Stimulated activated CD4-positive, alpha-beta T cell treated with anti-CD3 and anti-CD28 coated beads, Interleukin-4, amount 100 ng/mL, for 1 hour (primary cell): ENCODE measurements at regions not wholly inside any gene's neighbourhood (a gene's known extent, or its start where the extent isn't known, plus 50 kb on each side); places are given as distances from the start of the nearest gene placed in this dataset.
"Not testable (repeated sequence)": the region's sequence is repeated elsewhere in the genome, so short reads cannot be mapped to it uniquely, and the experiment has no call there.

Experiments used
- DNase-seq: peaks from one replicate; pipeline ENCODE4 v3.0.0-alpha.2; 2020

DNA sequence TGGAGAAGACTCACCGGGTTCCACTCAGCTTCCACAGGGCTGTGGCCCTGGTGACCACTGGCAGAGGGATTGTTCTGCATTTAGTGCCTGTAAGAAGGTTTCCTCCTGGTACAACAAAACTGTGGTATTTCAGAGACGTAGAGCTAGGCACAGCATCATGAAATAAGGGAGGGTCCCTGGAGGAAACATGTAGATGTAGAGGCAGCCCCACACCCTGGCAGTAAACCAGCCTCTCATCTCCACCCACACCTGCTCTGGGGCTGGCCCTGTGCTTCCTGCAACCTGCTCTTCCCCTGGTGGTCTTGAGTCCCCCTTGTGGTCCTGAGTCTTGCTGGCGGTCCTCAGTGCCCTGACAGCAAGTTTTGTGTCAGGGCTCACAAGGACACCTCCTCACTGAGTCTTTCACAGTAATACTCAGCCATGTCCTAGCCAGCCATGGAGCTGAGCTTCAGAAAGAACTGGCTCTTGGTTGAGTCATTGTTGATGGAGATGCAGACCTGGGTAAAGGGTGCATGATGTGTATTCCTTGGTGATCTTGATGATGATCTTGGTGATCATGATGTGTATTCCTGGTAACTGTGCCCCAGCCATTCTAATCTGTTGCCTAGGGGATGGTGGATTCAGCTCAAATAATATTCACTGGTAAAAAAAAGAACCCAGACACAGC is 121.8 kb downstream of the OR4M2 start:
- DNase-seq = not testable (repeated sequence)

DNA sequence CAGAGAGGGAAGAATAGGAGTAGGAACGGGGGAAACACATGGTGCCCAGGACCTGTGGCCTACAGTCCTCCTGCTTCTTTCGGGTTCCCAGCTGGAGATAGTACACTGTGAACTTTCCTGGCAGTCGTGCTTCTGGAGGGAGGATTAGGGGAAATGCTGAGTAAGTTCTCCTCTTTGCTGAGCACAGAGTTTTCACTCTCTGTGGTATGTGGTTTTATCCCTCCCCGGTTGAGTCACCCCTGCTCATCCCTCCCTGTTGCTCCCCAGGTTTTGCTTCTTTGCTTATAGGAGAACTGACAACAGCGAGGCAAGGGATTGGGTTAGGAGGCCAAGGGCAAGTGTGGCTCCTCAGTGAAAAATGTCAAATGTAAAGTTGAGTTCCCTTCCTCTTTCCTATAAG is 122.9 kb downstream of the OR4M2 start:
- not testable (repeated sequence) for DNase-seq

- not testable (repeated sequence) for DNase-seq
Observed at GRCh38 chr15:22209086-22209485, 128.8 kb downstream of the OR4M2 start.

- DNase-seq = not testable (repeated sequence)
Observed at GRCh38 chr15:22222596-22222995, 142.3 kb downstream of the OR4M2 start.

- no peak for DNase-seq
Observed at GRCh38 chr15:22224241-22224671, 143.9 kb downstream of the OR4M2 start.

DNA sequence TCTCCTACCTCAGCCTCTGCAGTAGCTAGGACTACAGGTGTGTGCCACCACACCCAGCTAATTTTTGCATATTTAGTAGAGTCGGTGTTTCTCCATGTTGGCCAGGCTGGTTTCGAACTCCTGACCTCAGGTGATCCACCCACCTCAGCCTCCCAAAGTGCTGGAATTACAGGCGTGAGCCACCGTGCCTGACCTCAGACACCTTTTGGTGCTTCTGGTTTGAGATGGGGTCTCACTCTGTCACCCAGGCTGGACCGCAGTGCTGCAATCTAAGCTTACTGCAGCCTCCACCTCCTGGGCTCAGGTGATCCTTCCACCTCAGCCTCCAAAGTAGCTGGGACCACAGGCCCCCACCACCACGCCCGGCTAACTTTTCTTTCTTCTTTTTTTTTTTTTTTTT is 144.6 kb downstream of the OR4M2 start:
- DNase-seq = not testable (repeated sequence)

- DNase-seq = no peak
Observed at GRCh38 chr15:22226034-22226790, 145.9 kb downstream of the OR4M2 start.

GRCh38 chr15:22227411-22228100 is 147.2 kb downstream of the OR4M2 start:
- DNase-seq = no peak

- DNase-seq = no peak
Observed at GRCh38 chr15:22228101-22228762, 147.9 kb downstream of the OR4M2 start.

DNA sequence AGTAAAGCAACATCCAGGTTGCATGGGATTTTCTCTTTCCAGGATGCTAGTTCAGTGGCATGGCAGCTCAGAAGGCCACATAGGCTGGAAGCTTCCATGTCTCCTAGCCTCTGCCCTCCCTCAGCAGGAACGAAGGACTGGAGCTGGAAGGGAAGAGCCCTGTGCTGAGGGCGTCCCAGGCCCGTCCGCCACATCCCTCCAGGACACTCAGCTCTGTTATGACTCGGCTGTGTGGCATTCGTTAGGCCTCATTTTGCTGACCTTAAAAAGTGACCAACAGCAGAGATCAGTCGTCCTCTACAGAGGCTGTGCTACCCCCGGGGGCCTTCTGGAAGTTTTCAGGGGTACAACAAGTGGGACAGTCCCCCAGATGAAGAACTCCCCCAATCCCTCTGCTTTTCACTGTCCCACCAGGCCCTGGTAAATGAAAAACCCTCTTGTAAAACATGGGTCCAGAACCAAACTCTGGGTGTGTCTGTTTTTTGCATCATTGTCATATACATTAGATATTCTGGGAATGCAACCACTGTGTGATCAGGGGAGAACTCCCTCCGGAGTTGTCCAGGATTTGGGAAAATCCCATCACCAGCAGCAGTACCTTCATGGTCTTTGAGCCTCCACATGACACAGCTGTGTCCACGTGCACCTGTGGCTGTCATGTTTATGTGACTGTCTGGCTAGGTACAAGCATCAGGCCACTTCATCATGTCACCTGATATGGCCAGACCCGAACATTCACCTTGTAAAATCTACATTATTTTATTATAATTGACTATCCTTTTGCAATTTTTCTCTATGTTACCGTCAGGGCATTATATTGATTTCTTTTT is 149.9 kb downstream of the OR4M2 start:
- DNase-seq = no peak

DNA sequence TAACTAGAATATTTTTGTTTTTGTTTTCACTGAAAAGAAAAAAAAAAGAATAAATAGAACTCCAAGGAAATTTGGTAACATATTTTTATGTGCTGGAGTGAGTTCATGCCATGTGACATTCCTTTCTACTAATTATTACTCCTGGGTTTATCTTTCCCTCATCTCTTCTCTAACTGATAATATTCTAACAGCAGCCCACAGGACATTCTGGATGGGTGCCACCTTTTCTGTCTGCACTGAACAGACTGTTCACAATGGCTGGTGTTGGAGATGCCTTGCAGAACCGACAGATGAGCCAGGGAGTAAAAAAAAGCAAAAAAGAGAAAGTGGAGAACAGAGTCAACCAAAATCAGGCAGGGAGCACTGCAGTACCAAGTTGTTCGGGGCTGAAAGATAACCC is 151.3 kb downstream of the OR4M2 start:
- DNase-seq = no peak

GRCh38 chr15:22232675-22233074 is 152.3 kb downstream of the OR4M2 start:
- no peak for DNase-seq

DNA sequence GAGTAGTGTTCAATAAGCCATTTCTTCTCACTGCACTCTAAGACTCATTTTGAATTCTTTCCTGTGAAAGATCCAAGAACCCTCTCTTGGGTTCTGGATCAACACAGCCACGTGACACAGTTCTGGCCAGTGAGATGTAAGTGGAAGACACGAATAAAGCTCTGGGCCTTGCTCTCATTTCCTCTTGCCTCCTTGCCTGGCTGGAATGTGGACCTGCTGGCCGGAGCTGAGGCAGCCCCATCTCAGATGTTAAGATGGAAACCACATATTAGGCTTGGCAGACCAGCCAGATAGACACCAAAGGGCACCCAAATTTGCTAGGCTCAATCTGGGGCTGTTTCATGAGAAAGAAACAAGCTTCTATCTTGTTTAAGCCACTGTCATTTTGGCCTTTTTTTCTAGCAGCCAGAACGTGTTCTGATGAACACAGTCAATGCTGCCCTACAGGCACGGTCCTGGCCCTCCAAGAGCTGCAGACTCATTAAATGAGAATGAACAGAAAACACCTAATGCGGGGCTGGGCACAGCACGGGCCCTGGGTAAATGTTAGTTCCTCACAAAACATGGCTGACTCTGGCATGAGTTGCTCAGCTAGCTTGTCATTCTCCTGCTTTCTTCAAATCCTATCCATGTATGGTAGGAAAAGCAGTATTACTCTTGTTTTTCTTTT is 155.1 kb downstream of the OR4M2 start:
- DNase-seq = not testable (repeated sequence)

DNA sequence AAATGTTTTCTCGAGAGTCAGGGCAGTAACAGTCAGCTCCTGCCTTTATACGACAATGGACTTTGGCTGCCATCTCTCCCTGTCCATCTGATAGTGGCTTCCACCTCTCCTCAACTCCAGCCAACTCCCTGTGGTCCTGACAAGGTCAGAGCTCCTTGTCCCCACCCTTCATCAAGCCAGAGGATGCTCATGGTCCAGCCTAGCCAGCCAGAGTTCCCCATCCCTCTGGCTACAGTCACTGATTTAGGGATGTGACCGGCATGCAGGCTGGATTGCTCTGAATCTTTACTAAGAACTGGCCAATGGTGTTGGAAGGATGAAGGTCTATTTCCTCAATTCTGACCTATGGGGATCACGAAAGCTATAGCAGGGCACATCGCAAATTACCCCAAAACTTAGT is 156.1 kb downstream of the OR4M2 start:
- no peak for DNase-seq

GRCh38 chr15:22237891-22238275 is 157.6 kb downstream of the OR4M2 start:
- DNase-seq = no peak

- not testable (repeated sequence) for DNase-seq
Observed at GRCh38 chr15:22238276-22238958, 158.1 kb downstream of the OR4M2 start.

- not testable (repeated sequence) for DNase-seq
Observed at GRCh38 chr15:22238959-22239805, 158.9 kb downstream of the OR4M2 start.

DNA sequence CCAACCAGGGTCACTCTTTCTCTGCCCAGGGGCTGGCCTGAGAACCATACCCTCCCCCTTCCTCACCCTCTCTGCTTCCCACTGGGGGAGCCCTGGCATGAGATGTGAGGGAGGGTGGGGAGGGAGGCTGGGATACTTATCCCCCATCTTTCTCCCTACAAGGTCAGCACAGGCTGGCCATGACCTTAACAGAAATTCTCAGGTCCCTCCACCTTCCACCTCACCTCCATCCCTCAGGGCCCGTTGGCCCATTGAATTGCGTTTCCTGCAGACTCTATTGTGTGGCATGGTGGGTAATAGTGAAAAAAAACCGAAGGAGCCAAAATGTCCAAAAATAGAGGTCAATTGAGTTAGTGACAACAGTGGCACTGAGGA is 159.5 kb downstream of the OR4M2 start:
- DNase-seq = no peak

DNA sequence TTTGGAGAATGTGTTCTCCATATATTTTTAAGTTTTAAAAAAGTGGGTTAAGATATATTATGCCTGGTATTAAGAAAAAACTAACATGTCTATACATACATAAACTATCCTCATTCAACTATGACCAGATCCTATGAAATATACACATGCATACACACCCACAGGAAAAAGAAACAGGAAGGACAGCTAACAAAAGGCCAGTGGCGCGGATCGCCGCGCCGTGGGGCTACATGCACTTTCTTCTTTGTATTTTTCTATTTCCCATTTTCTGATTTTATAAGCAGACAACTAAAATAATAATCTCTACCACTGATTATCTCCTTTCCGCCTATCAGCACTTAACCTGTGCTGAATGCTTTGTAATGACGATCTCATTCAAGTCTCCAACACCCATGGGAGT is 160.1 kb downstream of the OR4M2 start:
- DNase-seq = no peak

GRCh38 chr15:22240986-22241385 is 160.7 kb downstream of the OR4M2 start:
- no peak for DNase-seq
